ENCODE measurements at regions not wholly inside any gene's neighbourhood (a gene's known extent, or its start where the extent isn't known, plus 50 kb on each side); places are given as distances from the start of the nearest gene placed in this dataset.
"Not testable (repeated sequence)": the region's sequence is repeated elsewhere in the genome, so short reads cannot be mapped to it uniquely, and the experiment has no call there.

GRCh38 chr12:116327992-116328391, 50.5 kb upstream of the MED13L start:
- DNase-seq (ENCODE audit: low spot score), result not testable (repeated sequence)

- DNase-seq (ENCODE audit: low spot score), result no peak
Observed at GRCh38 chr12:116331876-116332275, 54.4 kb upstream of the MED13L start.

DNA sequence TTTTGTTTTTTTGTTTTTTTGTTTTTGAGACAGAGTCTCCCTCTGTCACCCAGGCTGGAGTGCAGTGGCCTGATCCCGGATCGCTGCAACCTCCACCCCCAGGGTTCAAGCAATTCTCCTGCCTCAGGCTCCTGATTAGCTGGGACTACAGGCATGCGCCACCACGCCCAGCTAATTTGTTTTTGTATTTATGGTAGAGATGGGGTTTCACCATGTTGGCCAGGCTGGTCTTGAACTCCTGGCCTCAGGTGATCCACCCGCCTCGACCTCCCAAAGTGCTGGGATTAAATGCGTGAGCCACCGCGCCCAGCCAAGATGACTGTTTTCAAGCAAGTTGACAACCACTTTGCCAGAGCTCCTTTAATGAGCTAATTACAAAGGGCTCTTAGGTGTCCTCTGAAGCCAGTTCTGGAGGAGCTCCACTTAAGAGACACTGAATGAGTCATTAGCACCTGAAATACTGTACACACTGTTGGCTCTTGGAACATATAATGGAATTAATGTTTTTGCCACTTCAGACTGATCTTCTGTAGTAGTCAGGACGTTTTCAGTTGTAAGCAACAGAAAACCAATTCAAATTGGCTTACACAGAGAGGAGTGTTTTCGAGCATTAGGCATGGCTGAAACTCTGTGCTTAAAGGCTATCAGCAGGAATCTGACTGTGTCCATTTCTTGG, 55.4 kb upstream of the MED13L start:
- no peak for DNase-seq (ENCODE audit: low spot score)

GRCh38 chr12:116333402-116333801, 55.9 kb upstream of the MED13L start:
- DNase-seq (ENCODE audit: low spot score), result no peak

GRCh38 chr12:116336542-116337065, 59.1 kb upstream of the MED13L start:
- DNase-seq (ENCODE audit: low spot score), result no peak

DNA sequence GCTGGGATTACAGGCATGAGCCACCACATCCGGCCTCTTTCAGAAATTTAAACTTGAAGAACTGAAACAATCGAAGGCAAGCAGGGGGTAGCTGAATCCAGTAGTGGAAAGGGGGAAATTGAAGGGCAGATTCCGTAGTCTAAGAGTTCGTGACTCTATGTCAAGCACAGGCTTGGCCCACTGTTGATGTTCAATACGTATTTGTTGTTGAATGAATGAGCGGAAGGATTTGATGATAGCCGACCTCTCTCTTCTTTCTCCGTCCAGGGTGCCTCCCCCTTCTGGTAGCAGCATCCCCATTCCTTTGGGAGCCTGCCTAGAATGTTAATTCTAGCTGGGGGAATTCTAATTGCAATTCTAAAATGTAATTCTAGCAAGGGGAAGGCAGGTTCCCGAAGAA, 59.8 kb upstream of the MED13L start:
- DNase-seq (ENCODE audit: low spot score), result no peak

DNA sequence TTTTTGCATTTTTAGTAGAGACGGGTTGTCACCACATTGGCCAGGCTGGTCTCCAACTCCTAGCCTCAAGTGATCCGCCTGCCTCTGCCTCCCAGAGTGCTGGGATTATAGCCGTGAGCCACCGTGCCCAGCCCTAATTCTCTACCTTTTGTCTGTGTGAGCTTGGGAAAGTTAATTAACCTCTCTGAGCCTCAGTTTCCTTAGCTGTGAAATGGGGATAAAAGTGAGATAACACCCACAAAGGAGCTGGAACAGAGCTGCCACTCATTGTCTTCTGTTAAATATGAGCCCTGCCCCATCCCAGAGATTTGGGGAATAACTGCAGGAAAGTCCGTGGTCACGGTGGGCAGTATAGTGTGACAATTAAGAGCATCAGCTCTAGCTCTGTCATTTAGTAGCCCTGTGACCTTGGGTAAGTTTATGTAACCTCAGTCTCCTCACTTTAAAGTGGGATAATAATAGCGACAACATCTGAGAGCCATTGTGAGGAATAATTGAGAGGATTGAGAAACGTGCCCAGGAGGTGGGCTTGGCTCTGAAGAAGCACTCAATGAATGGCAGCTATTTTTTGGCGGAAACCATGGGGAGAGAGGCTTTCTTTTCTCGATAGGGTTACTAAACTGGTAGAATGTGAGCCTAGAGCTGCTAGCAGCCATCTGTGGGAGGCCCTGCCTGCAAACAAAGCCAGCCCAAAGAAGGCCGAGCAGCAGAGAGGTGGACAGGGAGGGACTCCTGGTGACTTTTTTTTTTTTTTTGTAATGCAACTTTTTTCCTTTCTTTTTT, 60.8 kb upstream of the MED13L start:
- no peak for DNase-seq (ENCODE audit: low spot score)

DNA sequence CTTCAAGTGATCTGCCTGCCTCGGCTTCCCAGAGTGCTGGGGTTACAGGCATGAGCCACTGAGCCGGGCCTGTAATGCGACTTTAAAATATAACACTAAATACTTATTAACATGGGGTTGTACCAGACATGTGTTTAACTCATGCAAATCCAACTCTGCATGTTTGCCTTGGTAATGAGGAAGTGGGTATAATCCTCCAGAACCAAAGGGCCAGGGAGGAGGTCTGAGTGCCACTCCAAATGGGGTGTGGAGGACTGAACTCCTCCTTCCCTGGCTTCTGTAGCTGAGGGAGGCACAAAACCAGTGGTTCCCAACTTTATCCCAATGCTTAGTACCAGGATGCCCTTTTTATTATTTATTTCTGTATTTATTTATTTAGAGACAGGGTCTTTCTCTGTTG, 61.6 kb upstream of the MED13L start:
- DNase-seq (ENCODE audit: low spot score), result no peak

GRCh38 chr12:116339800-116340371, 62.4 kb upstream of the MED13L start:
- no peak for DNase-seq (ENCODE audit: low spot score)

DNA sequence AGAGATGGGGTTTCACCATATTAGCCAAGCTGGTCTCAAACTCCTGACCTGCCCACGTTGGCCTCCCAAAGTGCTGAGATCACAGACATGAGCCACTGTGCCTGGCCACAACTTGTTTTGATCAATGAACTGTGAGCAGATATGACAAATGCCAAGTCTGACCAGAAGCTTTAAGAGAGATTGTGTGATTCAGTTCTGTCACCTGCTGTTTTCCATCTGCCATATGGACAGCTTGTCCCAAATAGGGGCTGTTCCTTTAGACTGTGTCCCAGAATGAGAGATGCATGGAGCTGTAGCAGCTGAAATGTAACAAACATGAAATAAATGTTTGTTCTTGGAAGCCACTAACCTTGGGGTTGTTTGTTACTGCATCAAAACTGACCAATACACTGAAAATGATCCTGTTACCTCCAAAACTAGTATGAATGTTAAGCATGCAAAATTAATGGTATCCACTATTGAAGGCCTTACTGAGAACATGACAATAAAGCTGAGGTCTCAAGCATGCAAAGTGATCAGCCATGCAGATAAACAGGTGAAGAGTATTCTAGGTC, 65.9 kb upstream of the MED13L start:
- DNase-seq (ENCODE audit: low spot score), result no peak

GRCh38 chr12:116346222-116346621, 68.7 kb upstream of the MED13L start:
- DNase-seq (ENCODE audit: low spot score), result no peak

- no peak for DNase-seq (ENCODE audit: low spot score)
Observed at GRCh38 chr12:116346741-116347140, 69.2 kb upstream of the MED13L start.

DNA sequence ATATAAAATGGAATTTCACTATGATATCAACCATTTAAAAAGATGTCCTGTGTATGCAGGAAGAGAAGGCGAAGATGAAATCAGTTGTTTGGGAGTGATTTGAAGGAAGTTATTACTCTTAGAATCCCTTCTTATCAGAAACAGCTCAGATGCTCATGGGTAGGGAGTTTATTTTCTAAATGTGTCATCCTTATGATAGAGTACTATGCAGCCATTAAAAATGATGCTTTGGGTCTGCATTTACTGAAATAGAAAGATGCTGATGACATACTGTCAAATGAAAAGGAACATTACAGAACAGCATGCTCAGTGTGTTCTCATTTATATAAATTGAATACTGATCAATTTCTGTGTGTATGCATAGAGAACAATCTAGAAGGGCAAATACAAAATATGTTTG, 69.8 kb upstream of the MED13L start:
- no peak for DNase-seq (ENCODE audit: low spot score)

GRCh38 chr12:116352315-116352835, 74.9 kb upstream of the MED13L start:
- no peak for DNase-seq (ENCODE audit: low spot score)

DNA sequence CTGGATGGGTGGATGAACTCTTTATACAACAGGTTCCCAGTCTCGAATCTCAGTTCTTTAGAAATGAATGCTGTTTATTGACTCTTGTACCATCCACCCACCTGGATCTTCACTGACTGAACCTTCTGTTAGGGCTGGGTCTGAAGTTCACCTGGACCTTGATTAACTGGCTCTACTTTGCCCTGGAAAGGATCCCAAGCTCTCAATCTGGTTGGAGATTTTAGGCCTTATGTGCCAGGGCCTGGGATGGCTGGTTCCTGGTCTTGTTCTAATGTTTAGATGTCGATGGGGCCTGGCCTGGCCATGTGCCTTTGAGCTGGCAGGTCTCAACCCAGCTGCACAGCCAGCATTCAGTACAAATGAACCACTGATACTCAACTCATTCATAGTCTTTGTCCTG, 76.5 kb upstream of the MED13L start:
- DNase-seq (ENCODE audit: low spot score), result no peak

GRCh38 chr12:116354534-116354933, 77.0 kb upstream of the MED13L start:
- no peak for DNase-seq (ENCODE audit: low spot score)

- no peak for DNase-seq (ENCODE audit: low spot score)
Observed at GRCh38 chr12:116354950-116355783, 77.7 kb upstream of the MED13L start.

DNA sequence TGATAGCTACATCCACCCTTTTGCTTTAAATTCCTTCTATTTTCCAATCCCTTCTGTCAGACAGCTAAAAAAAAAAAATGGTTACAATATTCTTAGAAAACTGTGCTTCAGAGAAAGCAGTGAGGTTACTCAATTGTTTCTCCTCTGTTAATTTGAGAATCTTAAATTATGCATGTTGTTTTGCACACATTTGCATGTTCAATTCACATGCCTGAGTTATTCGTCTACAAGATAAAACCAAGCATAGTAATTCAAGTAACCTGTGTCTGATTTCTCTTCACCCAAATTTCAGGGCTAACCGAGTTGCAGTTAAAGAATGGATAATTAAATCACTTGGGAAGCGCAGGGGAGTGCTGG, 81.0 kb upstream of the MED13L start:
- no peak for DNase-seq (ENCODE audit: low spot score)

GRCh38 chr12:116358893-116359761, 81.6 kb upstream of the MED13L start:
- peak; percentile 58 for DNase-seq (ENCODE audit: low spot score)

- DNase-seq (ENCODE audit: low spot score), result no peak
Observed at GRCh38 chr12:116360579-116361413, 83.3 kb upstream of the MED13L start.
